Epithelial cell of proximal tubule (primary cell): ENCODE measurements at regions not wholly inside any gene's neighbourhood (a gene's known extent, or its start where the extent isn't known, plus 50 kb on each side); places are given as distances from the start of the nearest gene placed in this dataset.
"Not testable (repeated sequence)": the region's sequence is repeated elsewhere in the genome, so short reads cannot be mapped to it uniquely, and the experiment has no call there.

Source experiments
- DNase-seq: peaks from one replicate; pipeline ENCODE4 v3.0.0-alpha.2; 2011; ENCODE audit warnings: low read depth
- H3K4me3 ChIP-seq: 2 replicates; pipeline ENCODE4 v1.5.1; 2011; ENCODE audit warnings: low read depth, mild to moderate bottlenecking, low read length
- CTCF ChIP-seq: conservative IDR thresholded peaks from 2 replicates; pipeline ENCODE4 v1.5.1; 2012; ENCODE audit warnings: low read depth, mild to moderate bottlenecking, low read length

- H3K4me3 ChIP-seq = no peak overlapping the region
- no peak for TF ChIP-seq CTCF
- DNase-seq = no peak
Measured at GRCh38 chrX:122363112-122363795, 820.8 kb upstream of the GRIA3 start.

- not testable (repeated sequence) for DNase-seq, H3K4me3 ChIP-seq
Measured at GRCh38 chrX:122375533-122375932, 808.5 kb upstream of the GRIA3 start.

- no peak for TF ChIP-seq CTCF
- no peak overlapping the region for H3K4me3 ChIP-seq
- DNase-seq = no peak
Measured at GRCh38 chrX:122389005-122389404, 795.1 kb upstream of the GRIA3 start.

GRCh38 chrX:122418758-122419157, 765.3 kb upstream of the GRIA3 start:
- TF ChIP-seq CTCF = no peak
- no peak for DNase-seq
- H3K4me3 ChIP-seq = no peak overlapping the region

GRCh38 chrX:122421434-122422121, 762.5 kb upstream of the GRIA3 start:
- no peak overlapping the region for H3K4me3 ChIP-seq
- TF ChIP-seq CTCF = no peak
- no peak for DNase-seq

- DNase-seq = no peak
- no peak for TF ChIP-seq CTCF
- H3K4me3 ChIP-seq = no peak overlapping the region
Measured at GRCh38 chrX:122422547-122422946, 761.5 kb upstream of the GRIA3 start.

GRCh38 chrX:122434942-122435341, 749.1 kb upstream of the GRIA3 start:
- no peak for TF ChIP-seq CTCF
- no peak for DNase-seq
- no peak overlapping the region for H3K4me3 ChIP-seq
